ENCODE measurements at regions not wholly inside any gene's neighbourhood (a gene's known extent, or its start where the extent isn't known, plus 50 kb on each side); places are given as distances from the start of the nearest gene placed in this dataset.

GRCh38 chr18:41754332-41754731 is 200.7 kb upstream of the PIK3C3 start:
- H3K9ac ChIP-seq (ENCODE audit: low read length in 2 of 2) = no peak overlapping the region
- no peaks in the 10 kb centered on the region for H3K9me3 ChIP-seq (ENCODE audit: control insufficient read depth in 2 of 2, low read length in 2 of 2)
- H3K36me3 ChIP-seq (ENCODE audit: control insufficient read depth in 2 of 2, insufficient read depth in 2 of 2, low read length in 2 of 2) = no peaks in the 10 kb centered on the region
- no peaks in the 10 kb centered on the region for H3K4me1 ChIP-seq (ENCODE audit: control insufficient read depth, insufficient read depth, low read length)
- H3K4me3 ChIP-seq (ENCODE audit: low read length in 2 of 2) = no peak overlapping the region
- H3K27ac ChIP-seq (ENCODE audit: low read length) = no peak overlapping the region
- no peaks in the 10 kb centered on the region for H3K27me3 ChIP-seq (ENCODE audit: control insufficient read depth in 1 of 2, insufficient read depth in 2 of 2, low read length in 2 of 2)

GRCh38 chr18:41753826-41754225 is 201.2 kb upstream of the PIK3C3 start:
- Histone ChIP-seq H3K36me3 (ENCODE audit: control insufficient read depth in 2 of 2, insufficient read depth in 2 of 2, low read length in 2 of 2) (no peaks in the 10 kb centered on the region), H3K4me1 (ENCODE audit: control insufficient read depth, insufficient read depth, low read length) (no peaks in the 10 kb centered on the region), H3K27ac (ENCODE audit: low read length) (no peak overlapping the region), H3K9me3 (ENCODE audit: control insufficient read depth in 2 of 2, low read length in 2 of 2) (no peaks in the 10 kb centered on the region), H3K4me3 (ENCODE audit: low read length in 2 of 2) (no peak overlapping the region), H3K27me3 (ENCODE audit: control insufficient read depth in 1 of 2, insufficient read depth in 2 of 2, low read length in 2 of 2) (no peaks in the 10 kb centered on the region), H3K9ac (ENCODE audit: low read length in 2 of 2) (no peak overlapping the region)

- Histone ChIP-seq H3K36me3 (ENCODE audit: control insufficient read depth in 2 of 2, insufficient read depth in 2 of 2, low read length in 2 of 2) (no peaks in the 10 kb centered on the region), H3K4me1 (ENCODE audit: control insufficient read depth, insufficient read depth, low read length) (no peaks in the 10 kb centered on the region), H3K27ac (ENCODE audit: low read length) (no peak overlapping the region), H3K4me3 (ENCODE audit: low read length in 2 of 2) (no peak overlapping the region), H3K9me3 (ENCODE audit: control insufficient read depth in 2 of 2, low read length in 2 of 2) (no peaks in the 10 kb centered on the region), H3K9ac (ENCODE audit: low read length in 2 of 2) (no peak overlapping the region), H3K27me3 (ENCODE audit: control insufficient read depth in 1 of 2, insufficient read depth in 2 of 2, low read length in 2 of 2) (no peaks in the 10 kb centered on the region)
Observed at GRCh38 chr18:41752826-41753225, 202.2 kb upstream of the PIK3C3 start.

GRCh38 chr18:41751652-41752051 is 203.4 kb upstream of the PIK3C3 start:
- Histone ChIP-seq H3K27me3 (ENCODE audit: control insufficient read depth in 1 of 2, insufficient read depth in 2 of 2, low read length in 2 of 2) (no peaks in the 10 kb centered on the region), H3K27ac (ENCODE audit: low read length) (no peak overlapping the region), H3K36me3 (ENCODE audit: control insufficient read depth in 2 of 2, insufficient read depth in 2 of 2, low read length in 2 of 2) (no peaks in the 10 kb centered on the region), H3K9me3 (ENCODE audit: control insufficient read depth in 2 of 2, low read length in 2 of 2) (no peaks in the 10 kb centered on the region), H3K9ac (ENCODE audit: low read length in 2 of 2) (no peak overlapping the region), H3K4me3 (ENCODE audit: low read length in 2 of 2) (no peak overlapping the region), H3K4me1 (ENCODE audit: control insufficient read depth, insufficient read depth, low read length) (no peaks in the 10 kb centered on the region)

- Histone ChIP-seq H3K9me3 (ENCODE audit: control insufficient read depth in 2 of 2, low read length in 2 of 2) (no peaks in the 10 kb centered on the region), H3K27ac (ENCODE audit: low read length) (no peak overlapping the region), H3K27me3 (ENCODE audit: control insufficient read depth in 1 of 2, insufficient read depth in 2 of 2, low read length in 2 of 2) (no peaks in the 10 kb centered on the region), H3K9ac (ENCODE audit: low read length in 2 of 2) (no peak overlapping the region), H3K36me3 (ENCODE audit: control insufficient read depth in 2 of 2, insufficient read depth in 2 of 2, low read length in 2 of 2) (no peaks in the 10 kb centered on the region), H3K4me3 (ENCODE audit: low read length in 2 of 2) (no peak overlapping the region), H3K4me1 (ENCODE audit: control insufficient read depth, insufficient read depth, low read length) (no peaks in the 10 kb centered on the region)
Observed at GRCh38 chr18:41751161-41751560, 203.9 kb upstream of the PIK3C3 start.

GRCh38 chr18:41747723-41748242 is 207.3 kb upstream of the PIK3C3 start:
- no peaks in the 10 kb centered on the region for H3K4me1 ChIP-seq (ENCODE audit: control insufficient read depth, insufficient read depth, low read length)
- no peak overlapping the region for H3K9ac ChIP-seq (ENCODE audit: low read length in 2 of 2)
- H3K36me3 ChIP-seq (ENCODE audit: control insufficient read depth in 2 of 2, insufficient read depth in 2 of 2, low read length in 2 of 2) = no peaks in the 10 kb centered on the region
- H3K4me3 ChIP-seq (ENCODE audit: low read length in 2 of 2) = no peak overlapping the region
- no peaks in the 10 kb centered on the region for H3K27me3 ChIP-seq (ENCODE audit: control insufficient read depth in 1 of 2, insufficient read depth in 2 of 2, low read length in 2 of 2)
- H3K27ac ChIP-seq (ENCODE audit: low read length) = no peak overlapping the region
- H3K9me3 ChIP-seq (ENCODE audit: control insufficient read depth in 2 of 2, low read length in 2 of 2) = no peaks in the 10 kb centered on the region

GRCh38 chr18:41745166-41746049 is 209.6 kb upstream of the PIK3C3 start:
- Histone ChIP-seq H3K9ac (ENCODE audit: low read length in 2 of 2) (no peak overlapping the region), H3K9me3 (ENCODE audit: control insufficient read depth in 2 of 2, low read length in 2 of 2) (no peaks in the 10 kb centered on the region), H3K4me1 (ENCODE audit: control insufficient read depth, insufficient read depth, low read length) (no peaks in the 10 kb centered on the region), H3K27me3 (ENCODE audit: control insufficient read depth in 1 of 2, insufficient read depth in 2 of 2, low read length in 2 of 2) (no peaks in the 10 kb centered on the region), H3K36me3 (ENCODE audit: control insufficient read depth in 2 of 2, insufficient read depth in 2 of 2, low read length in 2 of 2) (no peaks in the 10 kb centered on the region), H3K4me3 (ENCODE audit: low read length in 2 of 2) (no peak overlapping the region), H3K27ac (ENCODE audit: low read length) (no peak overlapping the region)

GRCh38 chr18:41744421-41745030 is 210.5 kb upstream of the PIK3C3 start:
- no peaks in the 10 kb centered on the region for H3K9me3 ChIP-seq (ENCODE audit: control insufficient read depth in 2 of 2, low read length in 2 of 2)
- H3K27ac ChIP-seq (ENCODE audit: low read length) = no peak overlapping the region
- H3K27me3 ChIP-seq (ENCODE audit: control insufficient read depth in 1 of 2, insufficient read depth in 2 of 2, low read length in 2 of 2) = no peaks in the 10 kb centered on the region
- no peaks in the 10 kb centered on the region for H3K4me1 ChIP-seq (ENCODE audit: control insufficient read depth, insufficient read depth, low read length)
- no peak overlapping the region for H3K4me3 ChIP-seq (ENCODE audit: low read length in 2 of 2)
- H3K36me3 ChIP-seq (ENCODE audit: control insufficient read depth in 2 of 2, insufficient read depth in 2 of 2, low read length in 2 of 2) = no peaks in the 10 kb centered on the region
- no peak overlapping the region for H3K9ac ChIP-seq (ENCODE audit: low read length in 2 of 2)

- no peak overlapping the region for H3K27ac ChIP-seq (ENCODE audit: low read length)
- no peaks in the 10 kb centered on the region for H3K36me3 ChIP-seq (ENCODE audit: control insufficient read depth in 2 of 2, insufficient read depth in 2 of 2, low read length in 2 of 2)
- H3K4me1 ChIP-seq (ENCODE audit: control insufficient read depth, insufficient read depth, low read length) = no peaks in the 10 kb centered on the region
- H3K4me3 ChIP-seq (ENCODE audit: low read length in 2 of 2) = no peak overlapping the region
- H3K9ac ChIP-seq (ENCODE audit: low read length in 2 of 2) = no peak overlapping the region
- no peaks in the 10 kb centered on the region for H3K9me3 ChIP-seq (ENCODE audit: control insufficient read depth in 2 of 2, low read length in 2 of 2)
- H3K27me3 ChIP-seq (ENCODE audit: control insufficient read depth in 1 of 2, insufficient read depth in 2 of 2, low read length in 2 of 2) = no peaks in the 10 kb centered on the region
Observed at GRCh38 chr18:41737218-41737617, 217.8 kb upstream of the PIK3C3 start.

- no peaks in the 10 kb centered on the region for H3K27me3 ChIP-seq (ENCODE audit: control insufficient read depth in 1 of 2, insufficient read depth in 2 of 2, low read length in 2 of 2)
- H3K4me3 ChIP-seq (ENCODE audit: low read length in 2 of 2) = no peak overlapping the region
- no peaks in the 10 kb centered on the region for H3K36me3 ChIP-seq (ENCODE audit: control insufficient read depth in 2 of 2, insufficient read depth in 2 of 2, low read length in 2 of 2)
- no peak overlapping the region for H3K9ac ChIP-seq (ENCODE audit: low read length in 2 of 2)
- no peaks in the 10 kb centered on the region for H3K4me1 ChIP-seq (ENCODE audit: control insufficient read depth, insufficient read depth, low read length)
- no peak overlapping the region for H3K27ac ChIP-seq (ENCODE audit: low read length)
- no peaks in the 10 kb centered on the region for H3K9me3 ChIP-seq (ENCODE audit: control insufficient read depth in 2 of 2, low read length in 2 of 2)
Observed at GRCh38 chr18:41734917-41735316, 220.1 kb upstream of the PIK3C3 start.

GRCh38 chr18:41732356-41732755 is 222.7 kb upstream of the PIK3C3 start:
- Histone ChIP-seq H3K9me3 (ENCODE audit: control insufficient read depth in 2 of 2, low read length in 2 of 2) (no peaks in the 10 kb centered on the region), H3K27me3 (ENCODE audit: control insufficient read depth in 1 of 2, insufficient read depth in 2 of 2, low read length in 2 of 2) (no peaks in the 10 kb centered on the region), H3K4me3 (ENCODE audit: low read length in 2 of 2) (no peak overlapping the region), H3K36me3 (ENCODE audit: control insufficient read depth in 2 of 2, insufficient read depth in 2 of 2, low read length in 2 of 2) (no peaks in the 10 kb centered on the region), H3K4me1 (ENCODE audit: control insufficient read depth, insufficient read depth, low read length) (no peaks in the 10 kb centered on the region), H3K27ac (ENCODE audit: low read length) (no peak overlapping the region), H3K9ac (ENCODE audit: low read length in 2 of 2) (no peak overlapping the region)

All from stomach smooth muscle (tissue), 2 donors.